Esophagus mucosa (tissue), 1 donor: ENCODE measurements at regions not wholly inside any gene's neighbourhood (a gene's known extent, or its start where the extent isn't known, plus 50 kb on each side); places are given as distances from the start of the nearest gene placed in this dataset.

Experiments used
- ATAC-seq: fragments of 200-7000 bp; cut with Tn5 transposase; one replicate; pipeline ENCODE4 v1.9.1; 2020
- donor health status: DM: yes; HTN: yes; CAD: no.

DNA sequence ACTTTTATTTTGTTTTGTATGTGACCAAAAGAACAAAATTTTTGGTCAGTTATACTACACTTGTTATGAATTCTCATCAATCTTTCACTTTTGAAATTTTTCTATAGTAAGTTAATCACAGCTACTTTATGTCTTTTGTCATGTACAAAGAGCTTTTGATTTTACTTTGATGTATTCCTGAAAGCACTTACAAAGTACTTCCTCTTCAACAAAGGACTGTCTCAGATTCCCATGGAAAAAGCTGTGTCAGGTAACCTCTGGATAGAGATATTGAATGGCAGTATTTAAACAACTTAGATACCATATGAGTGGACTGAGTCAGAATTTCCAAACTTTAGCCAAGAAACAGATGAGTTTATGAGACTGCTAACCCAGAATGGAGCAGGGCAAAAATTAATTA lies 689.3 kb upstream of the ATXN8OS start:
- no peak for ATAC-seq

DNA sequence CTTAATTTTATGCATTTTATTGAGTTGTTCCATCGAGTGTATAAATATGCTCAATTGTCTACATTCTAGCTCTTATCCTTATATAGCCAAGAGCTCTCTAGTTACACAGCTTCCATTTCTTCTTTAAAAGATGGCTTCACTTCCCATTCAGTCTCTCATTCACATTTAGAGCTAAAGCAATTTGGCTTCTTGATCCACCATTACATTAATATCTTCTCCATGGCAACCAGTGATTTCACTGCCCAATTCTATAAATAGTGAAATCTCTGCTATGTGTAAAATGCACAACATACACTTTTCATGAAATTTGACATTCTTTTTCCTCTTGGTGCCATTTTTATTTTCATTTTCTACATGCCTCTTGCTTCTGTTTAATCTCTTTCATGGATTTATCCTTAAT lies 696.9 kb upstream of the ATXN8OS start:
- ATAC-seq, result no peak

DNA sequence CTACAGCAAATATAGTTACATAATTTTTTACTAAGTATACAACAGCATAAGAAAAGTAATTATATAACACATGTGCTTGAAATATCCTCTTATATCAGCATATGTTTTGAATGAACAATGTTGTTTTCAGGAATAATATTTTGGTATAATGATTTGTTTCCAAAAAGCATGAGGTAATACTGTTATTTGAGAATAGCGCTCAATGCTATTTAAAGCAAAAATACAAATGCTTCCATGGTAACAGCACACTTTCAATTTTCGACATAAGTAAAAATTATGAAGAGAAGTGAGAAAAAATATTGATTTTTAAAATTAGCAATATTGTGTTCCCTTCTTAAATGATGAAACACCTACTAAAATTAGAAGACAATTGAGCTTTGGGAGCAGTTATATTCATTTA lies 715.9 kb upstream of the ATXN8OS start:
- ATAC-seq, result no peak

DNA sequence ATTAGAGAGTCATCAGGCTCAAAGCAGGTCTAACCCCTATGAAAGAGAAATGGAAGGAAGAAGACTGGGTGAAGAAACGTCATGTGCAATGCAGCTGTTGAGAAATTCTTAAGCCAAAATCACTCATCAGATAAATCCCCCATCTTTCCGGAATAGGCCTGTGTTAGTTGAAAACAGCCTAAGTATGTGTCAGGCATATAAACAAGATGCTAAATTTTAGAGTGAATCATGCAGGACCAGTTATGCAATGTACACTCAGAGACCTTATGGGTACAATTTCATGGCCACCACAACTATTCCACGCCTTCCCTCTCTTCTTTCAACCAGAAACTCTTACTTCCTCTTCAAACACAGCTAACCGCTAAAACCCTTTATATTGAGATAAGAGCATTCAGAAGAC lies 717.7 kb upstream of the ATXN8OS start:
- ATAC-seq, result no peak

DNA sequence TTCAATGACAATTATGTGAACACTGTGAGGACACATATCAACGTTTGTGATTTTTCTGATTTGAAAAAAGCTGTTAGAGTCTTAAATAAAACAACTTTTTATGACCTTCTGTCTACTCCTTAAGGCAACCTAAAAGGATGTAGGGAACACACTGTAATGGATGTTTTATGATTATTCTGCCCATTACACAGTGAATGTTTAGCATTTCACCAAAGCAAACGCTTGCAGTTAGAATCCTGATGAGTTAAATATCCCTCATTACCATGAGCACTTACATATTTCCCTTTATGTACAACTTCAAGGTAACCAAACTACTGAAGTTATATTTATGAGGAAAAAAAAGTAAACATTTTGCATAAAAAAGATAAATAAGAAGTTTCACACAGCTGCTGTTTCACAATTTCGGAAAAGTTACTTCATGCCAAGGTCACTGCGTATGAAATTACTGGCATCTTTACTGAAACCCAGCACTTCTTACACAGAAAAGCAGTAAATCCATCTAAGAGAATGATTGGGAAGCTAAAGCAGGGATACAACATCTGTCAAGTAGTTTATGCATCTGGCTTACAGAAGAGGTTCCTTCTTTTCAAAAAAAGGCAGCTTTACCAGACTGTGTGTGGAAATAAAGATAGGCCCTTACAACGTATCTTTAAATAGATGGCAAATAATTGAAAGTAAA lies 733.7 kb upstream of the ATXN8OS start:
- no peak for ATAC-seq

DNA sequence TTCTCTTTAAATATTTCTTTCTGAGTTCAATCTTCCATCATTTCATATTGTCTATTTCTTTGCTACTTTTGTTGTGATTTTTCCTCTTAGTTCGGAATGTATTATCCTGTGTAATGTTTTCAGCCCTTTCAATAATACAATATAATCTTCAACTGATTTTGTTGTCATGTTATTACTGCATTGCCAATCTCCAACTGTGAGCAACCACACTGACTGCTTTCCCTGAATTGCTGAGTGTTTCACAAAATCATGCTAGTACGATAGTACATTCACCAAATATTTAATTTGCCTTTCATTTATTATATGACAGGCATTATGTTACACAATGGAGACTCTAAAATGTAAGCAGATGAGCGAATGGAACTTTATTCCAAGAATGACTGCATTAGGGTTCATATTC lies 744.3 kb upstream of the ATXN8OS start:
- no peak for ATAC-seq

DNA sequence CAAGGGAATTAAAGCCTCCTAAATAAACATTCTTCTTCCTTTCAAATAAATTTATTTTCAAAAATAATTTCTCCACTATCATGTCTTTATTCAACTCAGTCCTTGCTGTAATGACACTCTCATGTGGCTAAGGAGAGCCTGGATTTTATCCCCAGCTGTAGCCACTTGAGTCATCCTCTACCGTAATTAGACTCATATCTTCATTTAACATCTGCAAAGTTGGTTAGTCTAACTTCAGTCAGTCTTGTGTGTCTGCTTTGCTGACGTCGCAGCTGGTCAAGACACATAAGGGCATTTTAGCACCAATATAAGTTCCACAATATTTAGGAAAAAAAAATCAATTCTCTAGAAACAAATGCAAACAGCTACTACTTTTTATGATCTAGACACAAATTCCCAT lies 776.4 kb upstream of the ATXN8OS start:
- ATAC-seq, result no peak

DNA sequence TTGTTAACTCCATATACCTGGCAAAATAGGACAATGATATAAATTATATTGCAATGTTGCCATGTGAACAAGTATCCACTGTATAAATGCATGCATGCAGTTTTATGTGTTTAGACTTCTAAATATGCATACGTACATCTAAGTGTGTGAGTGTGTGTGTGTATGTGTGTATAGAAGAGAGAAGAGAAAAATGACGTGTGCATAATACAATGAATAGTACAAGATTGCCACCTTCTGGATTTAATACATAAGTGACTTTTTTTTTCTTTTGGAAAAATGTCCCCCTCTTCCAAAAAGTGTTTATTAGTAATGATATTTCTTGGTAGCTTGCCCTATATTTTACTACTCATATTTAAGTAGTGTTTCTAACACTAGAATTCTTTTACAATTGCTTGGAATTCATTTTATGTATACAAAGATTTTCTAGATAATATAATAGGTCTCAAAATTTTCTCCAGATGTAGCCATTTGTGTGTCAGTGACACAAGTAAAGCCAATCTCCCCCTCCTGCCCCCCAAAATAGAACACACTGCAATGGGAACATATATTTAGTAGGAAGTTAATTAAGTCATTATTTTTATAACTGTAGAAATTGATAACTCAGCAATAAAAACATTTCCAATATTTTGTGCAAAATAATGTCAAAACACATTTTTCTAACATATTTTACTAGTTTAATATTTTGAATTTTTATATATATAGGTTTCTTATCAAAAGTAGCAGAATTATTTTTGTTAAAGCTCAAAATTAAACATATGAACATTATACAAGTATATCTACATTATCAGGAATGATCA lies 783.3 kb upstream of the ATXN8OS start:
- ATAC-seq, result no peak

DNA sequence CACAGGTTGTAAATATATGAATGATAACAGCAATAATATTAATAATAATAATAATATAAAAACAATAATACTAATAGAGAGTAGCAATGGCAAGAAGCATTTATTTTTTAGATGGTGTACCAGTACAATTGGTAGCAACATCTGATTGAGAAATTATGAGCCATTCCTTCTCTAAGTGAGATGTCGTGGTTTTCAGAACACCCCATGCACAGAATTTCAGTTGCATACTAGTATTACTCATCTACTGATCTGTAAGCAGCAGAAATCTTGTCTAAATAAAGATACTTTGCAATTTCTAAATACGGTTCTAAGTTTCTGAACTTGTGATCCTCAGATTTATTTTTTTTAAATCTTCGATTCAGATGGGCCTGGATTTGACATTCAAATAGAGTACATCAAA lies 788.0 kb upstream of the ATXN8OS start:
- no peak for ATAC-seq

DNA sequence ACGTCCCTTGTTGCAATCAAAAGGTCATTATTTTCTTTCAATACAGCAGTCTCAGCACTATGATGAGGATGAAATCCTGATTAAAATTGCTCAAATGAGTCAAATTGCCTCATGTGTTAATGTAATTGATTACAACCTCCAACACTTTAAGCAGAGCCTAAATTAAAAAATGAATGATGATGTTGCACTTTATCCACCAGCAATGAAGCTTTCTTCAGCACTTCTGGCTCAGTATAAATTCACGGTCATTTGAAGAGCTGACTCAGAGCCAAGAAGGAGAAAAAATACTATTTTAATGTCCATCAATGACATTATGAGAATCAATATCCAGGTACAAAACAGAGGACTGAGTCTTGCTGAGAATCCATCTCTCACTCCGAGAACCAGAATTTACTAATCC lies 792.6 kb upstream of the ATXN8OS start:
- ATAC-seq, result no peak

DNA sequence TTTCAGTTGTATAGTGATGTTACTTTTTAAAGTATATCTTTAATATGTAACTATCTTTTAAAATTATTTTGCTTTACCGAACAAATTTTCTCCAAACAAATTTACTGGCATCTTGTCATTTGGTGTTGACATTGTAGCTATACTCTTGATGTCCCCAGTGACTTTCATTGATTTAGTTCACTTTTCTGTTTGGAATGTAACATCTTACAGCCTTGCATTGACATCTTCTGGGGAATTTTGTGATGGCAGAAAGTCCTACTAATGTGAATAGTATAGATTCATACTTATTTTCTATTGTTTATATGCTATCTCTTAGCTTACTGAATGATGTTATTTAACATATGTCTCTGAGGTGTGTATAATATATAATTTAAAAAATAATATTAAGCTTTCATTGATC lies 800.9 kb upstream of the ATXN8OS start:
- ATAC-seq, result no peak

DNA sequence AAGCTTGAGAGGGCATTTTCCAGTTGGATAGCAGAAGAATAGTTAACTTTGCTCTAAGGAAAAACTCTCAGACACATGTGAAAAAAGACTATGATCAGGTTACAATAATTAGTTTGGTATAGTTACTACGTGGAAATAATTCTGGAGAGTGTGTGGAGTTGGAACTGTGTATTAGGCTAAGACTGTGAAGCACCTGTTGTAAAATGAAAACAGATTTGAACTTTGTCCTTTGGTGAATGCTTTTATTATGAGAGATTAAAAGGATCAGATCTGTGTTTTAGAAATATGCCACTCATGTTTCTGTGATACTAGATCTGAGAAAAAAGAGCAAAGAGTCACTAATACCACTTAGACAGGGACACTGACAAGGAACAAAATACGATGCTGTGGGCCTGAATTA lies 807.5 kb upstream of the ATXN8OS start:
- no peak for ATAC-seq

DNA sequence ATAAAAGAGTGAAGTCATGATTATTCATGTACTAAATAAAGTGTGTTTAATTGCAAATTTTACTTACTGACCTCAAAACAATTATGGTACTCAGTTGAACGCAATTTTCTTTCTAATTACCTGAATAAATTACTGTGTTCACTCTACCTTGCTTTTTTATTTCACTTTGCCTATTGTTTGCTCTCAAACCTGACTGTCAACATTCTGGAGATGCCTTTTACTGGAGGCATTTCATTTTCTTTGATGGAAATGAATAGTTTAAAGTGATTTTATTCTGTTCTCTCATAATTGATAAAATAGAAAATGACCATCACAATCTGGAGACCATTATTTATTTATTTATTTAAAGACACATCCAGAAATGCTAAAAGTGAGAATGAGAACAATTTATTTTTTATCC lies 811.5 kb upstream of the ATXN8OS start:
- no peak for ATAC-seq

DNA sequence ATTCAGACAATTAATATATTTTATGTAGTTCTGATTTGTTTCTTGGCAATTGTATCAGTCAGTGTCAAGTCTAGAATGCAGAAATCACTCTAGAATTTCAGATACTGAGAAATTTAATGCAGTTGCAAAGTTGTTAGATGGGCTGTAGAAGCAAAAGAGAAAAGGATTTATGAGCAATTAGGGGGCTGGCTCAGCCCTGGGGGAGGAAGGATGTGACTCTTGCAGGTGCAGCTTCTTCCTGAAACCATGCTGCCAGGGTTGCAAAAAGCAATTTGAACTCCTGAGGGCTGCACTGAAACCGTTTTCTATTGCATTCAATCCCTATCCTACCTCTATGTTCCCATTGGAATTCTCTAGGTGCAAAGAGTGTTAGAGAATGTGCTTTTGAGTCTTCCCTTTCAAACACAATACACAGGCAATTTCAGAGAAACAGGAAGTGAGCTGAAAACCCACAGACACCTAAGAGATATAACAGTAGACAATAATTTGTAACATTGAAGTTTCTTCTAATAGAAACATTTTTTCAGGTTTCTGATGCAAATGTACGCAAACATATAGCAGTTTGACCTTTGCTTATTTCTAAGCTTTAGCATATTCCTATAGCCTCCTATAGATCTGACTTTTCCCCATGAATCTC lies 814.7 kb upstream of the ATXN8OS start:
- no peak for ATAC-seq

DNA sequence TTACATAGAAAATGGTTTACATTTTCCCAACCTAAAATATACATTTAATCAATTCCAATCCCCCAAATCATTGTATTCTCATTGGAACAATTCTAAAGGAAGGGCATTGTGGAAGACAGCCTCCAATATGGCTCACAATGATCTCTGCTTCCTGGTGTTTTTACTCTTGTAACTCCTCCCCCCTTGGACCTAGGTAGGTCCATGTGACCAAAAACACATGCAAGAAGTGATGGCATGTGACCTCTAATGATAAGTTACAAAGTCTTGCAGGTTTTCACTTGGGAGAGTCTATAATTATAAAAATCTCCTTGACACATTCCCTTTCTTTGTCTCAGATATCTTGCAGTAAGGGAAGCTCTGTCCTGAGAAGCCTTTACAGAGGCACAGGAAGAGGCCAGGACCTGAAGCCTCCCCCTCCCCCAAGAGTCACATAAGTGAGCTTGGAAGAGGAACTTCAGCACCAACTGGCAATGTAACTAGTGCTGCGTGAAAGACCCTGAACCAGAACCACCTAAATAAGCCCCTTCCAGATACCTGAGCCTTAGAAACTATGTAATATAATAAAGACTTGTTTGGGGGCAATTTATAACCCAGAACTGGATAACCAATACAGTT lies 816.2 kb upstream of the ATXN8OS start:
- ATAC-seq, result no peak

DNA sequence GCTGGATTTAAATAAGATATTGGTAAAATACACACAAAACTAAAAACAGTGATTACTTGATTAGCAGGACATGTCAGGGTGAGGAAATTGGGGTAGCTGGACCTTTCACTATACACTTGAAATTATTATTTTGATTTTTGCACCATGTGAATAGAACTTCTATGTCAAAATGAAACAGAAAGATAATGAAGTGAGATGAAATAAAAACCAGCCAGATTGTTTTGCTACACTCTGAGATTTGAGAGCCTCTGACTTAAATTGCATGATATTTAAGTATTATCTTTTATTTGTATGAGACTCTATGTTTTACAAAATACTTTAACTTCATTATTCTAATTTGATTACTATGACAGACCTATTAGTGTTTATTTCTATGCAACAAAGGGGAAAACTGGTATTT lies 819.6 kb upstream of the ATXN8OS start:
- no peak for ATAC-seq

DNA sequence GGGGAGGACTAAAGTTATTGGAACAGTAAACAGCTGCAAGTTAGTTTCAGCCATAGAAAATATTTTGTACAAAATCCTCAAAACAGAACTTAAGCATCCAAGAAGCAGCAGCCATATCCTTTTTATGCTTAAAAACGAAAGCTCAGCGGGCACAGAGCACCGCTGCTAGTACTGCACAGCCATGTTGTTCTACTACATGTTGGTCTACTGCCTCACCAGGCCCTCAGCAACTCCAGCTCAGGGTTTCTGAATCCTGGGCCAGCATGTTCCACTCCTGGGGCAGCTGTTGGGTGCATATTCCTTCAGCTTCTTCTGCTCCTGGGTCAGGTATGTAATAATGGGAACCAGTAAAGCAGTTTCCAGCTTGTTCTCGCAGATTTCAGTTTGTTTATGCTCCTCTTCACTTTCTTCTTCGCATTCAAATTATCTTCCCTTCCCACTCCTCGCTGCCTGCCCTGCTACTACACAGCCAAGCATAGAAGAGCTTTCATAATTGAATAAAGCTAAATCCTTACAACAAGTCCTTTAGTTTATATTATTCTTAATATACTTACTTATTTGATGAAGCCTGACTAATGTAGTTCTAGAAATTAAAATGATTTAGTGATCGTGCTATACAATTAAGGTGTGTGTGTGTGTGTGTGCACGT lies 820.5 kb upstream of the ATXN8OS start:
- no peak for ATAC-seq

DNA sequence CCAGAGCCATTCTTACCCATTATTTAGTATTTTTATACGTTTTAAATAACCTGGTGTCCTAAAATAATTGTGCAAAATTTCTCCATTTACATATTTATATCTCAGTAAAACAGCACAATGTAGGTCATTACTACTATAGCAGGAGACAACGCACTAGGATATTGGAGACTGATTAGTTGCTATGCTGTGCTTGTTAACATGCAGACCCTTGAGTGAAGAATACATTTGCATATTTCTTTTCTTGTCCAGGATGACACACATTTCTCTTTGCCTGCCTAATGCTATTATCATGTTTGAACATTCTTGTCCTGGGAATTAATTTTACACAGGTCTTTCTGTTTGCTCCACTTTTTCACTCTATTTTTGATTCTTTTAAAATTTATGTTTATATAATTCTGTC lies 823.8 kb upstream of the ATXN8OS start:
- ATAC-seq, result no peak

DNA sequence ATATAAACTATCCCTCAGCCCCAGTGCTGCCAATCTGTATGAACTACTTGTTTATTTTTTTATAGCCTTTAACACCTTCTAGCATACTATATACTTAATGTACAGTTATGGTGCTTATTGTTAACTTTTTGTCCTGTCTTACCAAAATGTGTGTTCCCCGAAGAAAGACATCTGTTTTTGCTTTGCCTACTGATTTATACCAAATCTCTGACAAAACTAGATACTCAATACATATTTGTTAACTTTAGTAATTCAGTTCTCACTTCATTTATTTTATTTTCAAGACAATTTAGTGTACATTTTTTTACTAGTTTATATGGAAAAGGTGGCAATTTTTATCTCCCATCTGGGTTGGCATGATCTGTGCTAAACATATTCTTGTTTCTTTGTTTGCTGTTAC lies 824.3 kb upstream of the ATXN8OS start:
- ATAC-seq, result no peak

DNA sequence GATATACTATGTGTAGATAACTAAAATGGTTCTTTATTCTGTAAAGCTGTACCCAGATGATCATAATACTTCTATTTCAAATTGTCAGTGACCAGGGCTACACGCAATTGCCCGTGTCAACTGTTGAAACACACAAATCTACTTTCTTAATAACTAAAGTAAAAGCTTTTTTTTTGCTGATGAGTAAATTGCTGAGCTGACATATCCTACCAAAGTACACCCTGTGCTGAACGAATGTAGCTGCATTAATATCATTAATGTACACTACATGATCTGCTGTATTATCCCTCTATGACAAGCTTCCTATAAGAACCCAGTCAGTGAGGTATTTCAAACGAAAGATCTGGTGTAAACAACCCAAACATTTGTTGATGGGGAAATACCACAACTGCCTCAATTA lies 827.2 kb upstream of the ATXN8OS start:
- ATAC-seq, result no peak

DNA sequence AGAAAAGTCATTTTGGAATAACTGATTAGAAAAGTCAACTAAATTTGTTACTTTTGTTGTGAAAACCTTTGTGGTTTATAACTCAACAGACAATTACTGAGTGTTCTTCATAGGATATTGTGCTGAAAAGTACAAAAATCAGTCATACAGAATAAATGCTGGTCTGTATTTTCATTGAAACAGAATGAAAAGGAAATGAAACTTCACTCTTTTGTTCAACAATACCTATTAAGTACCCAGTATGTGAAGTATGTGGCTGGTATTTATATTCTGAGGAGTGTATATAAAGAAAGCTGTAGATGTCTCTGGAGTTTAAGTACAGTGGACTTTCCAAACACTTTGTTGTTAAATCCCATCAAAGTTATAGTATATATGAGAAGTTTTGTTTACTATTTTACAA lies 828.4 kb upstream of the ATXN8OS start:
- ATAC-seq, result no peak

DNA sequence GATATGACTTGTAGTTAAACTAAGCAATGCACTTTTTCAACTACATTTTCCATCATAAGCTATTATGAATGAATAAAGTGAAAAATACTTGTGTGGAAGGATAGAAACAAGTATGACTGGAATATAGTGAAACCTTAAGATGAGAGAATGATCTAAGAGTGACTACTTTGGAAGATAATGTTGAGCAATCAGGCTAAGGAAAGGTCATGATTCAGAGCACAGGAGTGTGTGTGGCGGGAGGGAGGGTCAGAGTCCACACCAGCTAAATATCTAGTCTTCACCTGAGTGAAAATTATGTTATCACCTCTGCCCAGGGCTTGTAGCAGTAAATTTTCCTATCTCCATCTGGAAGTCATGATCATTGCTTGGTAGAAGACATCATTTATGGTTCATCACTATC lies 833.4 kb upstream of the ATXN8OS start:
- no peak for ATAC-seq
